ENCODE measurements at regions not wholly inside any gene's neighbourhood (a gene's known extent, or its start where the extent isn't known, plus 50 kb on each side); places are given as distances from the start of the nearest gene placed in this dataset.

- Histone ChIP-seq H3K27me3 (replicated peaks in 1 of 2; ENCODE audit: control insufficient read depth in 2 of 2, insufficient read depth in 2 of 2, low read length in 1 of 2) (no peaks in the 10 kb centered on the region; a peak in 1 of 4 replicates), H3K79me2 (ENCODE audit: control insufficient read depth, insufficient read depth, low read length) (no peaks in the 10 kb centered on the region), H2AFZ (ENCODE audit: control insufficient read depth, low read depth, low read length) (no peak overlapping the region), H3K4me2 (ENCODE audit: control insufficient read depth, insufficient read depth) (no peak overlapping the region), H3K9me3 (replicated peaks; ENCODE audit: control insufficient read depth, insufficient read depth, low read length) (no peaks in the 10 kb centered on the region), H3K4me3 (no peak overlapping the region), H3K9ac (ENCODE audit: control insufficient read depth, insufficient read depth, low read length) (no peak overlapping the region), H3K27ac (ENCODE audit: control insufficient read depth, insufficient read depth) (no peak overlapping the region), H3K4me1 (ENCODE audit: control insufficient read depth, insufficient read depth, low read length) (no peaks in the 10 kb centered on the region), H3K36me3 (ENCODE audit: control insufficient read depth in 2 of 2, insufficient read depth in 2 of 2, low read length in 1 of 2) (no peaks in the 10 kb centered on the region), H4K20me1 (ENCODE audit: control insufficient read depth, insufficient read depth) (no peaks in the 10 kb centered on the region)
- in situ Hi-C loops (cut with MboI) (no loop called here), intact Hi-C loops (cut with micrococcal nuclease; ENCODE audit: unreplicated experiment) (no loop called here)
- CTCF ChIA-PET, result no interaction called here
- DNase-seq (ENCODE audit: low read depth, low spot score) (no peak), FAIRE-seq (no peak), ATAC-seq (no peak)
- WGBS (ENCODE audit: insufficient coverage, insufficient replicate concordance, low lambda C conversion rate, missing lambda C conversion rate), result 77% methylated on average over 6 of the region's 6 CpGs
- BruUV-seq (replicated peaks), result no TSS peak
- RAD21 ChIA-PET (ENCODE audit: unreplicated experiment), result no interaction called here
- SMC1A ChIA-PET (ENCODE audit: uncharacterized antibody, unreplicated experiment), result interaction anchor here (1.1 kb wide), 1 partner anchor 14 kb away, joined by 3 read pairs; no protein-coding TSS in a partner anchor
- POLR2A ChIA-PET, result no interaction called here
- TF ChIP-seq POU2F2 (IDR thresholded peaks at IDR 0.05; ENCODE audit: borderline replicate concordance, low read depth, low read length) (no peak), E2F8 (IDR thresholded peaks at IDR 0.05; ENCODE audit: low read depth, partially characterized antibody) (no peak), MEF2A (IDR thresholded peaks at IDR 0.05; ENCODE audit: insufficient read depth, low read depth, low read length) (no peak), RAD21 (IDR thresholded peaks at IDR 0.05; ENCODE audit: insufficient read depth, low read depth, low read length) (no peak), POLR2AphosphoS2 (IDR thresholded peaks at IDR 0.05; ENCODE audit: low read depth, low read length) (no peak), BCL3 (IDR thresholded peaks at IDR 0.05; ENCODE audit: borderline replicate concordance, insufficient read depth, low read depth, low read length, poor library complexity, severe bottlenecking) (no peak), HDAC6 (IDR thresholded peaks at IDR 0.05; ENCODE audit: unreplicated experiment) (no peak), RB1 (IDR thresholded peaks at IDR 0.05; ENCODE audit: borderline replicate concordance) (no peak), CHD2 (IDR thresholded peaks at IDR 0.05; ENCODE audit: borderline replicate concordance, low read depth, low read length) (no peak), NBN (IDR thresholded peaks at IDR 0.05) (no peak), CREM (IDR thresholded peaks at IDR 0.05; ENCODE audit: low read depth) (no peak), ATF2 (IDR thresholded peaks at IDR 0.05; ENCODE audit: low read length) (no peak), KAT2A (conservative IDR thresholded peaks at IDR 0.05; ENCODE audit: control insufficient read depth, low read depth, low read length) (no peak), NFYA (IDR thresholded peaks at IDR 0.05; ENCODE audit: borderline replicate concordance, low read depth, low read length) (no peak)
Observed at GRCh38 chr9:18067548-18068120, 406.3 kb upstream of the ADAMTSL1 start.
